GM23338 (cell line): ENCODE measurements at regions not wholly inside any gene's neighbourhood (a gene's known extent, or its start where the extent isn't known, plus 50 kb on each side); places are given as distances from the start of the nearest gene placed in this dataset.

ENCODE experiments used
- CREB1 ChIP-seq: fragments of 250-450 bp; sonication (Bioruptor Pico); IDR thresholded peaks from 2 replicates; pipeline ENCODE4 v1.5.0; 2020; ENCODE audit warnings: low read depth, mild to moderate bottlenecking, moderate library complexity
- CTCF ChIP-seq, 2 experiments: fragments of 200-600 bp in 1 of 2; sonication (generic) in 1 of 2; conservative IDR thresholded peaks; 2 replicates each; pipeline versions ENCODE4 v1.5.1 to v1.6.1; 2016 to 2017; ENCODE audit warnings: antibody characterized with exemption in 2 of 2, low read depth in 2 of 2, mild to moderate bottlenecking in 2 of 2, moderate library complexity in 1 of 2
- EZH2 ChIP-seq: fragments of 200-600 bp; sonication (generic); IDR thresholded peaks from one replicate; pipeline ENCODE4 v1.8.0; 2017; ENCODE audit warnings: antibody characterized with exemption, mild to moderate bottlenecking, low read depth; ENCODE audit not compliant: unreplicated experiment
- EZH2phosphoT487 ChIP-seq: fragments of 200-600 bp; sonication (generic); IDR thresholded peaks from one replicate; pipeline ENCODE4 v1.8.1; 2018; ENCODE audit warnings: antibody characterized with exemption; ENCODE audit not compliant: unreplicated experiment
- POLR2AphosphoS5 ChIP-seq: IDR thresholded peaks from 2 replicates; pipeline ENCODE4 v1.6.1; 2016; ENCODE audit warnings: antibody characterized with exemption, low read depth

GRCh38 chr15:38623744-38624143 lies 59.1 kb upstream of the RASGRP1 start:
- no peak for TF ChIP-seq CREB1 (CRISPR knock-in tag)
- no peak for TF ChIP-seq EZH2phosphoT487
- no peak for TF ChIP-seq CTCF (conservative IDR thresholded peaks at IDR 0.05; ENCODE audit: low read depth in 2 of 2)
- TF ChIP-seq EZH2 = no peak
- no peak for TF ChIP-seq POLR2AphosphoS5
